Omental fat pad (tissue), 3 donors: ENCODE measurements at regions not wholly inside any gene's neighbourhood (a gene's known extent, or its start where the extent isn't known, plus 50 kb on each side); places are given as distances from the start of the nearest gene placed in this dataset.

Experiments used
- ATAC-seq: fragments of 150-250 bp; one replicate; pipeline ENCODE4 v1.9.1; 2016; ENCODE audit warnings: mild to moderate bottlenecking, moderate library complexity; ENCODE audit not compliant: low FRiP score
- DNase-seq: peaks from one replicate; pipeline ENCODE4 v3.0.0-alpha.2; 2019; ENCODE audit warnings: low spot score
- CTCF ChIP-seq, 3 donors: fragments of 450-650 bp; IDR thresholded peaks; one replicate each; pipeline ENCODE4 v1.5.1; 2016 to 2017; ENCODE audit warnings: antibody characterized with exemption in 3 of 3, mild to moderate bottlenecking in 3 of 3, moderate library complexity in 2 of 3

DNA sequence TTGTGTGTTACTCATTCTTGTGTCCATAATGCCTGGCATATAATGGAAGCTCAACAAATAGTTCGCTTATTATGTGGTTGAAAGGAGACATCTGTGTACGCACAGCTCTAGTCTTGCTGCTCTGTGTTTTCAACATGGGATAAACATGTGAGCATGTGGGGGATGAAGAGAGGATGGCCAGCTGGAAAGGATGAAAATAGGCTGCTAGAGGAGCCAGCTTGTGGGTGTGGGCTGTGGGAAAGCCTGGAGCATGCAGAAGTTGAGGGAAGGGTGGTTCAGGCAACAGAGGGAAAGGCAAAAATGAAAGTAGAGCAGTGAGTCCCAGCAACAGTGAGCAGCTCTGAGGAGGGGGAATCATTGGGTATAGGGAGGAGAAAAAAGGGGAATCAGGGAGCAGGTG, 324.6 kb upstream of the CDH11 start:
- DNase-seq (no peak), ATAC-seq (no peak)
- TF ChIP-seq CTCF (IDR thresholded peaks at IDR 0.05): no peak

- no peak for TF ChIP-seq CTCF (IDR thresholded peaks at IDR 0.05)
- DNase-seq (no peak), ATAC-seq (no peak)
Measured at GRCh38 chr16:65445313-65446260, 323.7 kb upstream of the CDH11 start.

DNA sequence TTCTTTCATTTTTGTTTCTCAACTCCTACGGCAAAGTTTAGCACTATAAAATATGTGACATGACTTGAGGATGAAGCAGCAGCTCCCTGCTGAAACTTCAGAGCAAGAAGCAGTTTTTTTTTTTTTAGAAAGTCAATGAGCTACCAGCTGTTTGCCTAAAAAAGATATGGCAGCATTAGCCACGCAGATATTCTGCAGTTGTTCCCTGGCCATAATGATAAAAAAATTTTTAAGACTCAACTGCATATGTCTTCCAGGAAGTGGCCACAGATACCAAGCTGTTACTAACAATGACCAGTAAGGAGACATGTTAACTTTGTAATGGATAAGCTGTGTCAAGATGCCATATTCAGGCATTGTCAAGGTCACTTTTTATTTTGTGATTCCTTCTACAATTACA, 319.6 kb upstream of the CDH11 start:
- TF ChIP-seq CTCF (IDR thresholded peaks at IDR 0.05): no peak
- DNase-seq (no peak), ATAC-seq (no peak)

DNA sequence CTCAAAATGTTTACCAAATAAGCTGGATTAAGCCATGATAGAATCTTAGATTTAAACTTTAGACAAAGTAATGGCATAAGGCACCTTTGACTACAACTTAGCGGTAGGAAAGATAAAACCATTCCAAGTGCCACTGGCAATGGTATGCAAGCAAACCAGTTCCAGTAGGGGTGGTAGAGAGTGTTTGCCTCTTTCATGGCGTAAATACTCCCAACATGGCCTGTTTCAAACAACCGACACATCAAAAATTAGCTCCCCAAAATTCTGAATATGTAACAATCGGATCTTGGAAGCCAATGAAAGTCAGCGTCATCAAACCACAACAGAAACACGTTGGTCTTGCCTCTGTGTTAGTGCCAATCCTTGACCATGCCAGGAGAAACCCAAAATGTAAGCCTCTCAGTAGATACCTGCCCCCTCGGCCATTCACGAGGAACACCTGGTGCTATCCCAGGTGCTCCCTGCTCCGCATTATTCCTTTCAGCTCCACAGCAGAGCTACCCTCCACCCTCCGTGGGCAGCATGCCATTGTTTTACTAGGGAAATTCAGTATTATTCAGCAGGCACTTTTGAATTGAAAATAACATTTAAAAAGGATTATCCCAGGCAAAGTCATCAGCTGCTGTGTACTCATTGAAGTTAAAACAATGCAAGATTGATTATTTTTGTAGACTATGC, 307.8 kb upstream of the CDH11 start:
- TF ChIP-seq CTCF (IDR thresholded peaks at IDR 0.05): no peak
- ATAC-seq: no peak
- DNase-seq: no peak

DNA sequence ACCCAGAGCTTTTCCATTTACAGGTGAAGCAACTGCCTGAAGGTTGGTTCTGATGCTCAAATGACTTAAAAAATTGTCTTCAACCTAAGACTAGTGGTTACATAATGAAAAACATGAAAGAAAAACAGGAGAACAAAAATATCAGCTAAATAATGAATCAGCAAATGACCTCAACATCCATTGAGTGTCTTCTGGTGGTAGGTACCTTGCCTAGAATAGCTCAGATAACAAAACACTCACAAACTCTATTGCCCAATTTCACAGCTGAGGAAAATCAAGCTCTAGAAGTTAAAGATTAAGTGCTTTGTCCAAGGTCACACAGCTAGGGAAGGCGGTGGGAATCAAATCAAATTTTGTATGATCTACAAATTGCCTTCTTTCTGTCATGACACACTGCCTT, 304.6 kb upstream of the CDH11 start:
- DNase-seq: no peak
- ATAC-seq: no peak
- no peak for TF ChIP-seq CTCF (IDR thresholded peaks at IDR 0.05)

- ATAC-seq: no peak
Measured at GRCh38 chr16:65422934-65423333, 301.1 kb upstream of the CDH11 start.

More at GRCh38 chr16:65422934-65423333, 301.1 kb upstream of the CDH11 start:
- no peak for DNase-seq
- no peak for TF ChIP-seq CTCF (IDR thresholded peaks at IDR 0.05)
